ENCODE measurements at regions not wholly inside any gene's neighbourhood (a gene's known extent, or its start where the extent isn't known, plus 50 kb on each side); places are given as distances from the start of the nearest gene placed in this dataset.

DNA sequence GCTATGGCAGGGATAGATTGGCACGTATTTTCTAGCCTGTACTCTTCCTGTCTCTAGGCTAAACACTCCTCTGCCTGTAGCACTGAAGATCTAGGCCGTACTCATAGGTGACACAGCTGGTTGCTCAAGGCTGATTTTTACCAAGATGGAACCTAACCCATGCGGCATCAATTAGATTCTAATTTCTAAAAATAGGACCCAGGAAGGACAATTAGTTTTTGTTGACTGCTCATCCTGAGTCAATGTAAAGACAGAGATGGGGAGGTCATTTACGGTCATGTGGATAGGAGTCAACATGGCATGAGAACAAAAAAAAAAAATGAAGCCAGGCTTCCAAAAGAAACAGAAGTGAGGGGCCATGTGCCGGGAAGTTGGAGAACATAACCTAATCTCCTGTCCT, 360.7 kb upstream of the ETAA1 start:
- Histone ChIP-seq H3K4me1 (ENCODE audit: low read length) (no peaks in the 10 kb centered on the region), H3K9ac (ENCODE audit: low read length) (no peak overlapping the region), H3F3A (ENCODE audit: insufficient read depth, low read length) (no peaks in the 10 kb centered on the region), H2AFZ (ENCODE audit: low read length) (no peak overlapping the region), H3K36me3 (replicated peaks; ENCODE audit: insufficient read depth, low read length) (no peaks in the 10 kb centered on the region), H3K4me3 (ENCODE audit: low read length) (no peak overlapping the region), H3K79me2 (ENCODE audit: low read length) (no peaks in the 10 kb centered on the region), H3K9me2 (replicated peaks; ENCODE audit: insufficient read depth, low read length) (no peaks in the 10 kb centered on the region), H3K4me2 (ENCODE audit: low read depth, low read length) (no peak overlapping the region), H3K27me3 (replicated peaks; ENCODE audit: insufficient read depth, low read length) (no peaks in the 10 kb centered on the region), H3K9me3 (replicated peaks; ENCODE audit: insufficient read depth, low read length) (no peaks in the 10 kb centered on the region), H4K20me1 (ENCODE audit: insufficient read depth, low read length) (no peaks in the 10 kb centered on the region), H3K27ac (ENCODE audit: low read length) (no peak overlapping the region)
- TF ChIP-seq EZH2phosphoT487 (IDR thresholded peaks at IDR 0.05; ENCODE audit: low read length) (no peak), EZH2 (optimal IDR thresholded peaks at IDR 0.05; ENCODE audit: low read depth, low read length) (no peak)
- TF ChIP-seq, protein P1, sequence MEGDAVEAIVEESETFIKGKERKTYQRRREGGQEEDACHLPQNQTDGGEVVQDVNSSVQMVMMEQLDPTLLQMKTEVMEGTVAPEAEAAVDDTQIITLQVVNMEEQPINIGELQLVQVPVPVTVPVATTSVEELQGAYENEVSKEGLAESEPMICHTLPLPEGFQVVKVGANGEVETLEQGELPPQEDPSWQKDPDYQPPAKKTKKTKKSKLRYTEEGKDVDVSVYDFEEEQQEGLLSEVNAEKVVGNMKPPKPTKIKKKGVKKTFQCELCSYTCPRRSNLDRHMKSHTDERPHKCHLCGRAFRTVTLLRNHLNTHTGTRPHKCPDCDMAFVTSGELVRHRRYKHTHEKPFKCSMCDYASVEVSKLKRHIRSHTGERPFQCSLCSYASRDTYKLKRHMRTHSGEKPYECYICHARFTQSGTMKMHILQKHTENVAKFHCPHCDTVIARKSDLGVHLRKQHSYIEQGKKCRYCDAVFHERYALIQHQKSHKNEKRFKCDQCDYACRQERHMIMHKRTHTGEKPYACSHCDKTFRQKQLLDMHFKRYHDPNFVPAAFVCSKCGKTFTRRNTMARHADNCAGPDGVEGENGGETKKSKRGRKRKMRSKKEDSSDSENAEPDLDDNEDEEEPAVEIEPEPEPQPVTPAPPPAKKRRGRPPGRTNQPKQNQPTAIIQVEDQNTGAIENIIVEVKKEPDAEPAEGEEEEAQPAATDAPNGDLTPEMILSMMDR (IDR thresholded peaks at IDR 0.05; ENCODE audit: low read length), result no peak
- no peak for DNase-seq

DNA sequence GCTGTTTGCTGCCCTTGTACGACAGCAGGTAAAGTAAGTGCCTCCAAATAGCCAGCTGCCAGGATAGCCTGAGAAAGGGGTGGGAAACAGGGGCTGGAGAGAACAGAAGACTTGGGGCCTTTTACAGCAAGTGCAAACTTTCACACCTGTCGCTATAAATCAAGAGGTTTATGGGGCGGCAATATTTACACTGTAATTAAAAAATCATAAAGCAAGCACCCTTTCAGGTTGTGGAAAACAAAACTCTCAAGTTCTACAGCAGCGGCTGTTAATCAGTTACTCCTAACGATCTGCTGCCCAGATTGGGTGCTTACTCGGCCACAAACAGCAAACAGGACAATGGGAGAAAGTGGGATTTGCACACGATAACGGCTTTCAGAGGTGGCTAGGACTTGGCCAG, 359.5 kb upstream of the ETAA1 start:
- Histone ChIP-seq H3K79me2 (ENCODE audit: low read length) (no peaks in the 10 kb centered on the region), H4K20me1 (ENCODE audit: insufficient read depth, low read length) (no peaks in the 10 kb centered on the region), H3K9ac (ENCODE audit: low read length) (no peak overlapping the region), H3K36me3 (replicated peaks; ENCODE audit: insufficient read depth, low read length) (no peaks in the 10 kb centered on the region), H3K4me2 (ENCODE audit: low read depth, low read length) (no peak overlapping the region), H3K27me3 (replicated peaks; ENCODE audit: insufficient read depth, low read length) (no peaks in the 10 kb centered on the region), H3K9me2 (replicated peaks; ENCODE audit: insufficient read depth, low read length) (no peaks in the 10 kb centered on the region), H3F3A (ENCODE audit: insufficient read depth, low read length) (no peaks in the 10 kb centered on the region), H3K27ac (ENCODE audit: low read length) (no peak overlapping the region), H2AFZ (ENCODE audit: low read length) (no peak overlapping the region), H3K9me3 (replicated peaks; ENCODE audit: insufficient read depth, low read length) (no peaks in the 10 kb centered on the region), H3K4me3 (ENCODE audit: low read length) (no peak overlapping the region), H3K4me1 (ENCODE audit: low read length) (no peaks in the 10 kb centered on the region)
- TF ChIP-seq EZH2phosphoT487 (IDR thresholded peaks at IDR 0.05; ENCODE audit: low read length) (no peak), EZH2 (optimal IDR thresholded peaks at IDR 0.05; ENCODE audit: low read depth, low read length) (no peak)
- TF ChIP-seq, protein P1 (IDR thresholded peaks at IDR 0.05; ENCODE audit: low read length), result no peak
- DNase-seq, result no peak

DNA sequence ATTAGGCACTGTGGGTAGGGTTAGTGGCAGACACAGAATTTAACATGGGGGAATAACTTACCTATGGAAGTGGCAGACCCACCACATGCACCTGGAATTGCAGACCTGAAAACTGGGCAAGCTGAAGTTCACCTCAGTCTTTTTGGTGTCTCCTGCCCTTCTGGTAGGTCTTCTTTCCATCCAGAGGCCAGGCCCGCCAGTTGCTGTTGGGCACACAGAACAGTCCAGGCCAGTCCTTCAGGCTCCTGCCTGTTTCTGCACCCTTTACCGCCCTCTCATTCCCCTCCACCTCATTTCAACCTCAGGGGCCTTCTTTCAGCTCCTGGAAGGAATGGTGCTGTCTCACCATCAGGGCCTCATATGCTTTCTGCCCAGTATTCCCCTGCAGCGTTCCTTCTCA, 358.9 kb upstream of the ETAA1 start:
- no peaks in the 10 kb centered on the region for H3K9me3 ChIP-seq (replicated peaks; ENCODE audit: insufficient read depth, low read length)
- no peaks in the 10 kb centered on the region for H3K36me3 ChIP-seq (replicated peaks; ENCODE audit: insufficient read depth, low read length)
- no peak overlapping the region for H3K9ac ChIP-seq (ENCODE audit: low read length)
- TF ChIP-seq EZH2 (optimal IDR thresholded peaks at IDR 0.05; ENCODE audit: low read depth, low read length) (no peak), EZH2phosphoT487 (IDR thresholded peaks at IDR 0.05; ENCODE audit: low read length) (no peak)
- TF ChIP-seq, protein P1 (IDR thresholded peaks at IDR 0.05; ENCODE audit: low read length), result no peak
- H2AFZ ChIP-seq (ENCODE audit: low read length), result no peak overlapping the region
- H3K27ac ChIP-seq (ENCODE audit: low read length), result no peak overlapping the region
- H3K4me3 ChIP-seq (ENCODE audit: low read length), result no peak overlapping the region
- DNase-seq, result no peak
- no peaks in the 10 kb centered on the region for H3K4me1 ChIP-seq (ENCODE audit: low read length)
- no peaks in the 10 kb centered on the region for H3F3A ChIP-seq (ENCODE audit: insufficient read depth, low read length)
- H4K20me1 ChIP-seq (ENCODE audit: insufficient read depth, low read length), result no peaks in the 10 kb centered on the region
- H3K79me2 ChIP-seq (ENCODE audit: low read length), result no peaks in the 10 kb centered on the region
- H3K27me3 ChIP-seq (replicated peaks; ENCODE audit: insufficient read depth, low read length), result no peaks in the 10 kb centered on the region
- no peak overlapping the region for H3K4me2 ChIP-seq (ENCODE audit: low read depth, low read length)
- H3K9me2 ChIP-seq (replicated peaks; ENCODE audit: insufficient read depth, low read length), result no peaks in the 10 kb centered on the region

Data from MM.1S (cell line).